H1 (cell line): ENCODE measurements at regions not wholly inside any gene's neighbourhood (a gene's known extent, or its start where the extent isn't known, plus 50 kb on each side); places are given as distances from the start of the nearest gene placed in this dataset.

Source experiments
- BRCA1 ChIP-seq: IDR thresholded peaks from 2 replicates; pipeline ENCODE4 v1.6.1; 2012; ENCODE audit warnings: low read depth, low read length, improper control_type of control experiment
- EZH2 ChIP-seq: fragments of 200-600 bp; sonication (generic); IDR thresholded peaks from 2 replicates; pipeline ENCODE4 v1.7.1; 2012; ENCODE audit warnings: low read depth, mild to moderate bottlenecking, moderate library complexity, low read length, inconsistent platforms; ENCODE audit not compliant: severe bottlenecking
- KDM5A ChIP-seq: fragments of 200-600 bp; IDR thresholded peaks from 2 replicates; pipeline ENCODE4 v1.7.1; 2012; ENCODE audit warnings: mild to moderate bottlenecking, low read length, inconsistent platforms, mixed read lengths

DNA sequence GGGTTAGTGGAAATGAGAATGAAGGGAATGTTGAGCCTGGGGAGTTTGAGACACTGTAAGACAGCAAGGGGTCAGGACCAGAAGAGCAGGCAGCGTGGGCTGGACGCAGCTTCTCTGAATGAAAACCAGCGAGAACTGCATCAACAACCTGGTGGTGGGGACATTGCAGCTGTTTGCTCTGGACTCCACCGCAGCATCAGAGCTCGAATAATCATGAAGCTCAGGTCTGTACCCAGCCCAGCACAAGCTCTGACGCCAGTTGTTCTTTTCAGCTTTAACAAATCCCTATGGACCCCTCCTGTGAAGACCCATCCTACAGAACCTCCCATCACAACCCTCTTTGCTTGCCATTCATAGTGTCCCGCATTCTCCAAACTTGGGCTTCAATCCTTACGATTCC lies 106.8 kb upstream of the PNPLA4 start (continued):
- no peak for TF ChIP-seq EZH2
- TF ChIP-seq BRCA1: no peak
- TF ChIP-seq KDM5A: no peak
